ENCODE measurements at regions not wholly inside any gene's neighbourhood (a gene's known extent, or its start where the extent isn't known, plus 50 kb on each side); places are given as distances from the start of the nearest gene placed in this dataset.

DNA sequence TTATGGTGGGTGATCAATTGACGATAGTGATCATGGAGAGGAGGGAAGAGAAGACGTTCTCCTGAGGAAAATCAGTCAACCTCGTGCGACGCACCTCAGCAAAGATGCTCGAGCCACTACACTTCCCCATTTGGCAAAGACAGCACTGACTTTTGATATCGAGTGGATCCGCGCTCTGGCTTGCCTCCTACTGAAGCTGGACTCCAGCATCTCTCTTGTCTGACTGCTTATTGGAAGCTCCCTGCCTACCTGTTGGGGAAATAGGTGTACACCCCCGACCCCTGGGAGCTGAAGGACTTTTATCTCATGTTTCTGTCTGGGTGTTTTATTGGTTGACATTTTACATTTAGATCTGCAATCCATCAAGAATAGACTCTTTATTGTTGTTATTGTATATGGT lies 476.8 kb upstream of the B3GAT1 start:
- TF ChIP-seq, protein P1, sequence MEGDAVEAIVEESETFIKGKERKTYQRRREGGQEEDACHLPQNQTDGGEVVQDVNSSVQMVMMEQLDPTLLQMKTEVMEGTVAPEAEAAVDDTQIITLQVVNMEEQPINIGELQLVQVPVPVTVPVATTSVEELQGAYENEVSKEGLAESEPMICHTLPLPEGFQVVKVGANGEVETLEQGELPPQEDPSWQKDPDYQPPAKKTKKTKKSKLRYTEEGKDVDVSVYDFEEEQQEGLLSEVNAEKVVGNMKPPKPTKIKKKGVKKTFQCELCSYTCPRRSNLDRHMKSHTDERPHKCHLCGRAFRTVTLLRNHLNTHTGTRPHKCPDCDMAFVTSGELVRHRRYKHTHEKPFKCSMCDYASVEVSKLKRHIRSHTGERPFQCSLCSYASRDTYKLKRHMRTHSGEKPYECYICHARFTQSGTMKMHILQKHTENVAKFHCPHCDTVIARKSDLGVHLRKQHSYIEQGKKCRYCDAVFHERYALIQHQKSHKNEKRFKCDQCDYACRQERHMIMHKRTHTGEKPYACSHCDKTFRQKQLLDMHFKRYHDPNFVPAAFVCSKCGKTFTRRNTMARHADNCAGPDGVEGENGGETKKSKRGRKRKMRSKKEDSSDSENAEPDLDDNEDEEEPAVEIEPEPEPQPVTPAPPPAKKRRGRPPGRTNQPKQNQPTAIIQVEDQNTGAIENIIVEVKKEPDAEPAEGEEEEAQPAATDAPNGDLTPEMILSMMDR (IDR thresholded peaks at IDR 0.05; ENCODE audit: control extremely low read depth, extremely low read depth, low read depth, missing control alignments) = no peak
- no peak for DNase-seq (ENCODE audit: extremely low spot score)
- ChIA-PET CTCF (no interaction called here), POLR2A (no interaction called here)

DNA sequence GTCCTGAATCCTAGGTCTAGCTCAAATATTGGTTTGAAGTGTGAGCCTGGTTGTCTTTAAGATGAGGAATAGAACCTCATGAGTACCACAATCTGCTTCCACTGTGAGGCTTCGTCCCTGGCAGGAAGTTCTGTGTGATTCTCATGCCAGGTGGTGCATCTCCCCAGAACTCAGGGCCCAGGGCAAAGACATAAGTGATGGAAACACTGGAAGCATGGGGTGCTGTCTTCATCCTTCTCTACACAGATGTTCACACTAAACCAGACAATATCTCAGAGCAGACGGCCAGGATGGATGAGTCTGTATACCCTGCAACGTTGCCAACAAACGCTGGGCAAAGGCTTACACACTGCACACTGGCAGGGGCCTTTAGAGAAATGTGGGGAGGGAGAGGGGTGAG lies 475.9 kb upstream of the B3GAT1 start:
- TF ChIP-seq, protein P1 (IDR thresholded peaks at IDR 0.05; ENCODE audit: control extremely low read depth, extremely low read depth, low read depth, missing control alignments) = no peak
- CTCF ChIA-PET = interaction anchor here (2.9 kb wide), 1 partner anchor 20 kb away, joined by 10 read pairs; no protein-coding TSS in a partner anchor
- POLR2A ChIA-PET = no interaction called here
- no peak for DNase-seq (ENCODE audit: extremely low spot score)

DNA sequence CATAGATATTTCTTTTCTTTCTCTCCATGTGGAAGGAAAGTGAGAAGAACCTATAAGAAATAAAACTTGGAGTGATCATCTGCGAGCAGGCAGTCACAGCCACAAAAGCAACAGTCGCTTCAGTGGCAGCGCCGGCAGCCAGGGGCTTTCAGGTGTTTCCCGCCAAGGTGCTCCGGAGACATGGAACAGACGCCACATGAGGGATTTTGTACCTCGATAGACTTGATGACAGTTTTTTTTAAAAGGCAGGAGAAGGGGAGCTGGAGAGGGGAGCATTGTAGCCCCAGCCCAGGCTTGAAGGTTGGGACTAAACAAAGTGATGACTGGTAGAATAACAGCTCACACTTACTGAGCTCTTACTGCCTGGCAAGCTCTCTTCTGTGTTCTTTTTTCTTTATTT lies 471.4 kb upstream of the B3GAT1 start:
- no peak for DNase-seq (ENCODE audit: extremely low spot score)
- CTCF ChIA-PET = interaction anchor here (3.6 kb wide), 1 partner anchor 15 kb away, joined by 15 read pairs; no protein-coding TSS in a partner anchor
- TF ChIP-seq, protein P1 (IDR thresholded peaks at IDR 0.05; ENCODE audit: control extremely low read depth, extremely low read depth, low read depth, missing control alignments) = no peak
- POLR2A ChIA-PET = no interaction called here

DNA sequence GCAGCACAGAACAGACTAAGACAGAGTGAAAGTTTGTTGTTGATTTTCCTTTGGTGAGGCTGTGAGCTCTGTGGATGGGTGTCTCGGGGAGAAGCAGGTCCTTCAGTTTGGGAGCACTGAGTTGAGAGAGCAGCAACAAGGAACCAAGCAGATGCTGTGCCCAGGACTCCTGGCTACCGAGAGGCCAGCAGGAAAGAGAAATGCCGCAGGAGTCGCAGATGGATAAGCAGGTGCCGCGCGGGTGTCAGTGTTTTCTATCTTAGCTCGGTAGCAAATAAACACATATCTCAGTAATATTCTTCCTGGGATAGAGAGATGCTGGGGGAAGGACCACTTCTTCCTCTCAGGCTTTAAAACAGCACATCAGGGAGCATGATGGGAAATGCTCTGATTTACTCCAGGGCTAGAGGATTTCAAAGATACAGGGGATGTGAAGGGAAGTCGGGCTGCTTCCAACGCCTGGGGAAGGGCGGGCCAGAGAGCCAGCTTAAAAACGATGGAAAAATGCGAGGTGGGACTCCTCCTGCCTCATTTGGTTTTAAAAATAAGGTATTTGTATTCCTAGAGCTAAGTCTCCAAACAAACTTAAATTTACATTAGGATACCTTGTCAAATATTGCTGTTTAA lies 470.7 kb upstream of the B3GAT1 start:
- TF ChIP-seq, protein P1 (IDR thresholded peaks at IDR 0.05; ENCODE audit: control extremely low read depth, extremely low read depth, low read depth, missing control alignments) = no peak
- no peak for DNase-seq (ENCODE audit: extremely low spot score)
- ChIA-PET CTCF (interaction anchor here (1.1 to 3.6 kb wide), 2 partner anchors 14 to 15 kb away, joined by 3 to 15 read pairs; no protein-coding TSS in a partner anchor), POLR2A (no interaction called here)

DNA sequence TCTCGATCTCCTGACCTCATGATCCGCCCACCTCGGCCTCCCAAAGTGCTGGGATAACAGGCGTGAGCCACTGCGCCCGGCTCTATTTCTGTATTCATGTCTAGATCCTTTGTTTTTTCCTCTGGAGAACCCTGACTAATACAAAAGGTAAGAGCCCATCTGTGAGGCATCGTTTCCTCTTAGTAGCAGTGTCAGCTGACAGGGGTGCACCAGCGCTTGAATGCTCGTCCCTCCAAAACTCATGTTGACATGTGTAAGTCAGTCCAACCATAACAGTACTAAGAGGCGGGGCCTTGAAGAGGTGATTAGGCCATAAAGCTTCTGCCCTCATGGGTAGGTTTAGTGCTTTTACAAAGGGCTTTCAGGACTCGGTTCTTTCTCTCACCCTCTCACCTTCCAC lies 470.1 kb upstream of the B3GAT1 start:
- TF ChIP-seq, protein P1 (IDR thresholded peaks at IDR 0.05; ENCODE audit: control extremely low read depth, extremely low read depth, low read depth, missing control alignments) = no peak
- ChIA-PET POLR2A (no interaction called here), CTCF (interaction anchor here (1.1 to 3.6 kb wide), 2 partner anchors 14 to 15 kb away, joined by 3 to 15 read pairs; no protein-coding TSS in a partner anchor)
- no peak for DNase-seq (ENCODE audit: extremely low spot score)

DNA sequence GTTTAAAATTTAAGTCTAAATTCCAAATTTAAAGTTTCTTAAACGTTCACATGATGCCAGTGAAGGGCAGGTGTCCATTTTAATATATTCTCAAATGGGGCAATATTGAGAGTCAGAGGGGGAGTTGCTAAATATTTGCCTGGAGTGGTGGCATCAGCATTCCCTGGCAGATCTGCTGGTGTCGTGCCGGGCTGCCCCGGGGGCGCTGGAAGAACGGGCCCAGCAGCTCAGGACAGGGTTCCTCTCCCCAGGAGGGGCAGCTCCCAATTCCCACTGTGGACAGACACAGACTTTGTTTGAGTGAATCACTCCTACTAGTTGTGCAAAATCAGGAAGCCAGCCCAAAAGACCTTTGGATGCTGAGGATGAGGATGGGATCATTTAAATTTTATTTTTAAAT lies 468.7 kb upstream of the B3GAT1 start:
- TF ChIP-seq, protein P1 (IDR thresholded peaks at IDR 0.05; ENCODE audit: control extremely low read depth, extremely low read depth, low read depth, missing control alignments) = no peak
- ChIA-PET POLR2A (no interaction called here), CTCF (interaction anchor here (0.9 kb wide), 1 partner anchor 13 kb away, joined by 3 read pairs; no protein-coding TSS in a partner anchor)
- no peak for DNase-seq (ENCODE audit: extremely low spot score)

Data from GM10248 (cell line).